ENCODE measurements at regions not wholly inside any gene's neighbourhood (a gene's known extent, or its start where the extent isn't known, plus 50 kb on each side); places are given as distances from the start of the nearest gene placed in this dataset.

DNA sequence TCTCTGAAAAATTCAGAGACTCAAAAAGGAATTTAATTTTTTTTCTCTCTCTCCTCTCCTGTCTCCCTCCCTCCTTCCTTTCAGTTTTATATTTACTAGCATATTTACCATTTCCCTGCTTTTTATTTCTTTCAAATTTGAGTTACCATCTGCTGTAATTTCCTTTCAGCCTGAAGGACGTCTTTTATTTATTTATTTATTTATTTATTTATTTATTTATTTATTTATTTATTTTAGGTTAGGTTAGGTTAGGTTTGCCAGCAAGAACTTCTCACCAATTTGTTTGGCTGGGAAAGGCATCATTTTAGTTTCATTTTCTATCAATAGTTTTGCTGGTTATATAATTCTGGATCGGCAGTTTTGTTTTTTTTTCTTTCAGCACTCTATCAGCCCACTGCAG is 231.7 kb upstream of the ZRANB2 start:
- no peak overlapping the region for H3K4me3 ChIP-seq
- H3K4me1 ChIP-seq: no peaks in the 10 kb centered on the region
- TF ChIP-seq POLR2A (IDR thresholded peaks at IDR 0.05) (no peak), EP300 (IDR thresholded peaks at IDR 0.05) (no peak)
- TF ChIP-seq, protein P1, sequence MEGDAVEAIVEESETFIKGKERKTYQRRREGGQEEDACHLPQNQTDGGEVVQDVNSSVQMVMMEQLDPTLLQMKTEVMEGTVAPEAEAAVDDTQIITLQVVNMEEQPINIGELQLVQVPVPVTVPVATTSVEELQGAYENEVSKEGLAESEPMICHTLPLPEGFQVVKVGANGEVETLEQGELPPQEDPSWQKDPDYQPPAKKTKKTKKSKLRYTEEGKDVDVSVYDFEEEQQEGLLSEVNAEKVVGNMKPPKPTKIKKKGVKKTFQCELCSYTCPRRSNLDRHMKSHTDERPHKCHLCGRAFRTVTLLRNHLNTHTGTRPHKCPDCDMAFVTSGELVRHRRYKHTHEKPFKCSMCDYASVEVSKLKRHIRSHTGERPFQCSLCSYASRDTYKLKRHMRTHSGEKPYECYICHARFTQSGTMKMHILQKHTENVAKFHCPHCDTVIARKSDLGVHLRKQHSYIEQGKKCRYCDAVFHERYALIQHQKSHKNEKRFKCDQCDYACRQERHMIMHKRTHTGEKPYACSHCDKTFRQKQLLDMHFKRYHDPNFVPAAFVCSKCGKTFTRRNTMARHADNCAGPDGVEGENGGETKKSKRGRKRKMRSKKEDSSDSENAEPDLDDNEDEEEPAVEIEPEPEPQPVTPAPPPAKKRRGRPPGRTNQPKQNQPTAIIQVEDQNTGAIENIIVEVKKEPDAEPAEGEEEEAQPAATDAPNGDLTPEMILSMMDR (IDR thresholded peaks at IDR 0.05): no peak
- no peaks in the 10 kb centered on the region for H3K27me3 ChIP-seq
- no peak for DNase-seq (ENCODE audit: low spot score in 2 of 2)
- peaks cover 0 to 33% (median 0%) of the 10 kb centered on the region in 4 donors for H3K9me3 ChIP-seq
- 26 to 30% methylated on average over 2 of the region's 2 CpGs for WGBS, 2 donors
- H3K27ac ChIP-seq: no peak overlapping the region
- H3K36me3 ChIP-seq: no peaks in the 10 kb centered on the region

DNA sequence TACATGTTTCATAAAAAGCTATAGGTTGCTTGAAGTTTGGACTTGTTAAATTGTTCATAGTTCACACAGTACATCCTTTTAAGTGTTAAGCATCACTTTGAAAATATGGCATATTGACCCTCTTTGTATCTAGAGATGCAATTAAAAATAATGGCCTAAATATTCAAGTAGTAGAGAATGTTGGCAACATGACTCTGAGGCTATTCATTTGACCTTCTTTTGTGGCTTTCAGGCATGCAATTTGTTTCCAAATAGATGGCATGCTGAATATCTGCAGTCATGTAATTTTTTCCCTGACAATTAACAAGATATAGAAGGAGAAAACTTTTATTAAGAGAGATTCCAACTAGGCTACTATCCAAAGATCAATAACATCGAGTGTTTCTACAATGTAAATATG is 230.5 kb upstream of the ZRANB2 start:
- Histone ChIP-seq H3K9me3 (peaks cover 0 to 33% (median 0%) of the 10 kb centered on the region in 4 donors), H3K4me1 (no peaks in the 10 kb centered on the region), H3K27me3 (no peaks in the 10 kb centered on the region), H3K27ac (no peak overlapping the region), H3K4me3 (no peak overlapping the region), H3K36me3 (no peaks in the 10 kb centered on the region)
- WGBS, 2 donors: 20 to 23% methylated on average over 1 of the region's 1 CpG
- TF ChIP-seq, protein P1 (IDR thresholded peaks at IDR 0.05): no peak
- no peak for TF ChIP-seq POLR2A (IDR thresholded peaks at IDR 0.05)
- TF ChIP-seq EP300 (IDR thresholded peaks at IDR 0.05): no peak
- DNase-seq (ENCODE audit: low spot score in 2 of 2): no peak

DNA sequence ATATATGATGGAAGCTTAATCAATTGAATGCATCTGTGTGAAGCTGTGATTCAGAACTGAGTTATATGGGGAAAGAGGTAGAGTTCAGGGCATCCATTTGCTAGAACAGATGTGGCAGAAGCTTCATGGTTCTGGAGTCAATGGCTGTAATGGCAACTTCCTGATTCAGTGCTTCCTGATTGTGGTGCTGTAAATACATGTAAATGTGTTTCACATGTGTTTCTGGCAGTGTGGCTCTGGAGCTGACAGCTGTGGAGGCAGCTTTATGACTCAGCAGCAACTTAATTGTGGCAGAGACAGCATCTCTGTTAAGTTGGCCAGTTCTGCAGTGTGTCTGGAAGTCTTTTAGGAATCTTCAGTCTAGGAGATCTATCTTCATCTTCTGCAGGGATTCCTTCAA is 226.6 kb upstream of the ZRANB2 start:
- DNase-seq (ENCODE audit: low spot score in 2 of 2): no peak
- no peaks in the 10 kb centered on the region for H3K27me3 ChIP-seq
- TF ChIP-seq POLR2A (IDR thresholded peaks at IDR 0.05) (no peak), EP300 (IDR thresholded peaks at IDR 0.05) (no peak)
- TF ChIP-seq, protein P1 (IDR thresholded peaks at IDR 0.05): no peak
- no peak overlapping the region for H3K27ac ChIP-seq
- no peak overlapping the region for H3K4me3 ChIP-seq
- H3K9me3 ChIP-seq: peaks cover 0 to 2% (median 0%) of the 10 kb centered on the region in 4 donors
- H3K36me3 ChIP-seq: no peaks in the 10 kb centered on the region
- no peaks in the 10 kb centered on the region for H3K4me1 ChIP-seq

DNA sequence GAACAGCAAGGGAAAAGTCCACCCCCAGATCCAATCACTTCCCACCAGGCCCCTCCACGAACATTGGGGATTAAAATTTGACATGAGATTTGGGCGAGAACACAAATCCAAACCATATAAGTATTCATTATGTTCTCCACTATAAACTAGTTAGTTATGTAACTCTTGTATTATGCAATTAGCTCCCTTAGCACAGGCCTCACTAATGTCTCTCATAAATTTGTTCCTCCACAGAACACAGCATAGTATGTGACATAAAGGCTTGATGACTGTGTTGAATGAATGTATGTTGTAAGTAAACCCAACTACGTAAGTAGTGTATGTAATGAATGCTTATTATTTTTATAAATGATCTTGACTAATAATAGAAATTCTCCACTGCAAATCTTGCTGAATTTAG is 223.3 kb upstream of the ZRANB2 start:
- Histone ChIP-seq H3K4me1 (peaks cover 0 to 3% (median 0%) of the 10 kb centered on the region in 4 donors), H3K4me3 (no peak overlapping the region), H3K27ac (no peak overlapping the region), H3K9me3 (no peaks in the 10 kb centered on the region), H3K27me3 (no peaks in the 10 kb centered on the region), H3K36me3 (no peaks in the 10 kb centered on the region)
- 53 to 60% methylated on average over 3 of the region's 3 CpGs for WGBS, 2 donors
- no peak for DNase-seq (ENCODE audit: low spot score in 2 of 2)
- TF ChIP-seq POLR2A (IDR thresholded peaks at IDR 0.05) (no peak), EP300 (IDR thresholded peaks at IDR 0.05) (no peak)
- TF ChIP-seq, protein P1 (IDR thresholded peaks at IDR 0.05): no peak

DNA sequence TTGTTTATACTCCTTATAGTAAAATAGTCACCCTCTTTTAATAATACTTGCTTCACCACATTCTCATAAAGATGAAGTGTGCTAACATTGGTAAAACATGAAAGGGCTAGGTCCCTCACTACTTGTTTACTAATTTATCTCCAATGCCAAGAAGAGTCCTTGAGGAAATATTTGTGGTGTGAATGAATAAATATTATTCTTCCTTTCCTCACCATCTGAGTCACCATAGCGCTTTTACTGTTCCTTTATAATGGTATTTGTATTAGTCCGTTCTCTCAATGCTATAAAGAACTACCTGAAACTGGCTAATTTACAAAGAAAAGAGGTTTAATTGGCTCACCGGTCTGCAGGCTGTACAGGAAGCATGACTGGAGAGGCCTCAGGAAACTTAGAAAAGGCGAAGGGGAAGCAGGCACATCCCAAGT is 222.8 kb upstream of the ZRANB2 start:
- Histone ChIP-seq H3K36me3 (no peaks in the 10 kb centered on the region), H3K4me1 (peaks cover 0 to 6% (median 0%) of the 10 kb centered on the region in 4 donors), H3K4me3 (no peak overlapping the region), H3K27ac (no peak overlapping the region), H3K27me3 (no peaks in the 10 kb centered on the region), H3K9me3 (no peaks in the 10 kb centered on the region)
- 45 to 66% methylated on average over 4 of the region's 4 CpGs for WGBS, 2 donors
- no peak for DNase-seq (ENCODE audit: low spot score in 2 of 2)
- TF ChIP-seq, protein P1 (IDR thresholded peaks at IDR 0.05): no peak
- TF ChIP-seq POLR2A (IDR thresholded peaks at IDR 0.05) (no peak), EP300 (IDR thresholded peaks at IDR 0.05) (no peak)
